ENCODE measurements at regions not wholly inside any gene's neighbourhood (a gene's known extent, or its start where the extent isn't known, plus 50 kb on each side); places are given as distances from the start of the nearest gene placed in this dataset.

- DNase-seq = no peak
Measured at GRCh38 chr5:3217771-3218495, 377.7 kb upstream of the IRX1 start.

- no peak for DNase-seq
Measured at GRCh38 chr5:3217114-3217513, 378.5 kb upstream of the IRX1 start.

DNA sequence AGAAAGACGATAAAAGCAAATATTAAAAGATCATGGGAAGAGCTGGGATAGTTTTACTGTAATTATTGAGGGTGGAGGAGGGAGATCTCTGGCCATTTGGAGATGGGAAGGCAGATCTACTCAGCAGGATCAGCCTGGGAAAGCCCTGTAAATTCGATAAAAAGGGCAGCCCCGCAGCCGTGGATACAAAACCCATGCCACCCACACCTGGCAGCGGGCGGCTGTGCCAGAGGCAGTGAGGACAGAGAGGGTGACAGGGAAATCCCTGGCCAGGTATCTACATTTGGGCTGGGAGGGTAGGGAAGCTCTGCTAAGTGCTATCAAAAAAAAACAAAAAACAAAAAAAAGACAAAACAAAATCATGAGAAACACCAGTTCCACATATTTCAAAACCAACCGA is 379.2 kb upstream of the IRX1 start:
- no peak for DNase-seq

- DNase-seq = no peak
Measured at GRCh38 chr5:3214838-3215374, 380.7 kb upstream of the IRX1 start.

- DNase-seq = no peak
Measured at GRCh38 chr5:3214396-3214795, 381.2 kb upstream of the IRX1 start.

- DNase-seq = no peak
Measured at GRCh38 chr5:3212869-3213268, 382.8 kb upstream of the IRX1 start.

GRCh38 chr5:3210531-3210930 is 385.1 kb upstream of the IRX1 start:
- no peak for DNase-seq

GRCh38 chr5:3209918-3210317 is 385.7 kb upstream of the IRX1 start:
- DNase-seq = no peak

- DNase-seq = peak; percentile 31
Measured at GRCh38 chr5:3202570-3202969, 393.1 kb upstream of the IRX1 start.

DNA sequence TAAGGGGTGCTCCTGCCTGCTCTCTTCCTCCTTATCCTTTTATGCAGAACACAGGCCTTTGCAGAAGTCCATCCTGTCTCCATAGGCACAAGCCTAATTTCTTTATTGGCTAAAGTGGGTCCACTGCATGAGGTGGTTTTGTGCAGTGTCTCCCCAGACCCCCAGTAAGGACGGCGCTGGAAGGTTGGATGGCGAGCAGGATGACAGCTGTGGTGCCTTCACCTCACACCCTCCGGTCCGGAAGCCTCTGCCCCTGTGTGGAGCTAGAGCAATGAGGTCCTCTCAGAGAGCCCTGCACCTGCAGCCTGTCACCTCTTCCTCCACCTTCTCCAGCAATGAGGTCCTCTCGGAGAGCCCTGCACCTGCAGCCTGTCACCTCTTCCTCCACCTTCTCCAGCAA is 393.7 kb upstream of the IRX1 start:
- peak; percentile 38 for DNase-seq

GRCh38 chr5:3201121-3201520 is 394.5 kb upstream of the IRX1 start:
- no peak for DNase-seq

GRCh38 chr5:3199962-3200755 is 395.5 kb upstream of the IRX1 start:
- peak; percentile 40 for DNase-seq

GRCh38 chr5:3198074-3198449 is 397.6 kb upstream of the IRX1 start:
- no peak for DNase-seq

DNA sequence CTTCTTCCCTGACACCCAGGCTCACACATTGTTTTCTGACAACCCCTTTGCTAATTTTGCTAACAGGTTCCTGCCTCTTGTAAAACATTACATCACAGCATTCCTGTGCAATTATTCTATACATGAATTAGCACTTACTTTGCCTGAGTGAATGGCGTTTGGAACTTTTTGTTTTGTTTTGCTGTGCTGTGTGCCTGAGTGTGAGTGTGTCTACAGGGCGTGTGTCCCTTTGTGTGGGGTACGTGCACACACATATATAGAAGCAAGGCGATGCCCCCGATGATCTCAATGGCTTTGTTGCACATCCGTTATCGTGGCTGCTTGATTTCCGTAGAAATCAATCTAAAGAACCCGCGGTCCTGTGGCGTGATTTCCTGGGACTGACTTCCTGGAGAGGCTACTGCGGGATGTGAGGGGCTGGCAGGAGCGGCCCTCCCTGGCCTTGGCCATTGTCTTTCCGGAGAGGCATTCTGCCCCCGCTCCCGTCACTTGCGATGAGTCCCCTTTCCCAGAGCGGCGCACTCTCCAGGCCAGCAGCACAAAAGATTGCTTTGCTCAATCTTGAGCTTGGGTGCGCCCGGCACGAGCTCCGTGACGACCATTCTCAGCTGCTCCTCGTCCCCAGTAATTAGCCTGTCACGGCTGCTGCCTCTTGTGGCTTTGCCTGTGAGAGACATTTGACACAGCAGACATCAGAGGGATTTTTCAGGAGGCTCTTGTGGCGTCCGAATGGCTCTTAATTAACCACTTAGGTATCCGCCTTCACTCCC is 398.1 kb upstream of the IRX1 start:
- peak; percentile 16 for DNase-seq

DNA sequence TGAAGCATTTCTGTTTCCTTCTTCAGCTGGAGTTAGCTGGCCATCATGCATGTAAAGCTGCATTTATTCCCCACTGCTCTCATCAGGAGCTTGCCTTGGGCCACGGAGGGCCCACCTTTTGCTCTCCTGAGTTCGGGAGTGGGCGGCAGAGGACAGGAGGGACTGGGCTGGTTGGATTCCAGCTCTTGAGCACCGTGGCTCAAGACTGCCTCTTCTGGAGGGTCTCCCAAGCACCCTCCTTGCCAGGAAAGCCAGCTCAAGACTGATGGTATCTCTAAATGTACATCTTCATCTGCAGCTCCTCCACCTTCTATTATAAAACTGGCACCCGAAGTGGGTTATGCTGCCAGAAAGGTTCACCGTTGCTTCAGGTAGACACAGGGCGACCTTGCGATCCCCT is 399.6 kb upstream of the IRX1 start:
- DNase-seq = no peak

GRCh38 chr5:3194684-3195083 is 400.9 kb upstream of the IRX1 start:
- DNase-seq = no peak

DNA sequence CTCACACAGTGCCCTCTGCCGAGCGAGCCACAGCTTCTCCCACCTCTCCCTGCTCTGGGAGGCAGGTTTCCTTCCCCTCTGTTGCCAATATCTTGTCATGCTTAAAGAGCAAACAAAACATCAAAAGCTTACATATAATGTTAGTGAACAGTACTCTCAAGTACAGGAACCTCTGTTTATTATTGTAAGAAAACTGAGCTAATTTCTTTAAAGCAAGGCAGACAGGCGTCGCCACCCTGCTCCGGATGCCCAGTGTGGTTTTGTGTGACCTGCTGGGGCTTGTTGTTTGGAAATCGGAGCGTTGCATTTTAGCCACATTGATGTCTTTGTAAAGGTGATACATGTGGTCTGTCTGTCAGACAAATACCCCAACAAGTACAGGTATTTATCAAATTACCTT is 401.4 kb upstream of the IRX1 start:
- DNase-seq = no peak

DNA sequence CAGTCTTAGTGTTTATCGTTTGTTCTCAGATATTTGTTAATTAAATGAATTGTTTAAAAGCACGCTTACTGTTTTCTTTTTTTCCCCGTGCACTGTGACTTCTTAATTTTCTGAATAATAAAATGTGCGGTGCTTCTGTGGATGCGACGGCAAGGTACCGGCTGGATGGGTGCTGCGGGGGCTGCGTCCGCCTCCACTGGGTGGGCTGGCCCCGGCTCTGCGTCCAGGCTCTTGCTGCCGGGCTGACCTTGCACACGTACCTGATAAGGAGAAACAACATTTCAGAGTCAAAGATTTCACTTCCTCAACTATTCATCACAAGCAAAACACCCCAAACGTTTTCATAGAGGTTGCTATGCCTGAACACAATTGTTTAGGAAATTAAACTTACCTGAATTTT is 404.0 kb upstream of the IRX1 start:
- no peak for DNase-seq

DNA sequence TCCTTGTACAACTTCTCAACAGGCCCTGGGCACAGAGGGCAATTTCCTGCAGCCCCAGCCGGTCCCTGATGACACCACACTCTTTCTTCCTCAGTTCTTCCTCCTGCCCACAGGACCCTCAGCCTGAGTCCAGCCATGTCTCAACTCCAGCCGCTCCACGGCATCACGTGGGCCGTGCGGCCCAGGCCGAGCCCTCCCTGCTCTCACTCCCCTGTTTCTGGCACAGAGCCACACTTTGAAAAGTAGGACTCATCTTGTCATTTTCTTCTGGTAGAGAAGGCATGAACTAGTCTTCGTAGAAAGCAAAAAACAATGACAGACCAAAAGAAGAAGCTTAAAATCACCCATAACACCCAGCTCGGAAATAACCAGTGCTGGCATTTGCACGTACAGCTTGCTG is 404.7 kb upstream of the IRX1 start:
- DNase-seq = no peak

- no peak for DNase-seq
Measured at GRCh38 chr5:3190433-3190832, 405.2 kb upstream of the IRX1 start.

DNA sequence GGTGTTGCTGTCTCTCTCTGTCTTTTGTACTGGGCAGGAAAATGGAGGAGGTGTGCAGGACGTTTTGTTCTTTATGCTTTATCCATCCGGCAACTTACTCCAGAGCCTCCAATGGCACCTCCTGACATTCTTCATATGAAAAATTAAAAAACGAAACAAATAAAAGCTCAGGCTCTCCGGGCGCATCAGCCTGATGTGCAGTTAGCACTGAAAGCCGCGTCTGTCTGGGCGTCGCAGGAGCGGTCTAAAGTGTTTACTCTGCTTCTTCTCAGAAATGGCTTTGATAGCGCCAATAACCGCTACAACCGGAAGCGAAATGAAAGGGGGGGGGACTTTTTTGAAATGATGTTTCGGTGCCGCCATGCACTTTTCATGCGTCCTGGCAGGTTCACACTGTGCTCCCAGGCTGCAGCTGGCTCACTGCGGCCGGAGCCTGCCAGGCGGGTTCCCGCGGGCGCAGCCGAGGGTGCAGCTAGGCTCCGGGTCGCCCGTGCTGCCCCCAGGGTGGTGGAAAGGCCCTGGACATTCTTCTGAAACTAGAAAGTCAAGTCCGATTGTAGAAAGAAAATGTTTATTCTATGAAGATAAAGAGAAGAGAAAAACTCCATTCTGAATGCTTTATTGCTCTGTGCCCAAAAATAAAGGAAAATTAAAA is 407.7 kb upstream of the IRX1 start:
- peak; percentile 77 for DNase-seq

- DNase-seq = no peak
Measured at GRCh38 chr5:3186736-3187405, 408.8 kb upstream of the IRX1 start.
